Osteoblast (primary cell): ENCODE measurements at regions not wholly inside any gene's neighbourhood (a gene's known extent, or its start where the extent isn't known, plus 50 kb on each side); places are given as distances from the start of the nearest gene placed in this dataset.

Experiments
- DNase-seq: peaks from one replicate; pipeline ENCODE4 v3.0.0; 2011; ENCODE audit warnings: low spot score, mixed read lengths; ENCODE audit not compliant: insufficient read length; ENCODE audit errors: missing footprints
- H2AFZ ChIP-seq: 2 replicates; pipeline ENCODE4 v1.6.0; 2011; ENCODE audit warnings: mild to moderate bottlenecking, low read length
- H3K27ac ChIP-seq: 2 replicates; pipeline ENCODE4 v1.5.1; 2011; ENCODE audit warnings: mild to moderate bottlenecking, low read depth, low read length, moderate library complexity
- H3K27me3 ChIP-seq: 2 replicates; pipeline ENCODE4 v1.6.0; 2012; ENCODE audit warnings: mild to moderate bottlenecking, control low read depth, inconsistent platforms, low read length, moderate library complexity; ENCODE audit not compliant: insufficient read depth
- H3K36me3 ChIP-seq: 2 replicates; pipeline ENCODE4 v1.5.1; 2011; ENCODE audit warnings: mild to moderate bottlenecking, low read length, control low read depth, moderate library complexity; ENCODE audit not compliant: insufficient read depth
- H3K4me1 ChIP-seq: 2 replicates; pipeline ENCODE4 v1.5.1; 2011; ENCODE audit warnings: mild to moderate bottlenecking, low read length, control low read depth, moderate library complexity; ENCODE audit not compliant: insufficient read depth
- H3K4me2 ChIP-seq: 2 replicates; pipeline ENCODE4 v1.6.0; 2011; ENCODE audit warnings: mild to moderate bottlenecking, low read length; ENCODE audit not compliant: insufficient read depth
- H3K4me3 ChIP-seq: fragments of 200-600 bp; sonication (generic); 3 replicates; pipeline ENCODE4 v1.5.1; 2012; ENCODE audit warnings: mild to moderate bottlenecking, low read length, inconsistent platforms; ENCODE audit not compliant: insufficient read depth
- H3K79me2 ChIP-seq: 2 replicates; pipeline ENCODE4 v1.6.0; 2012; ENCODE audit warnings: mild to moderate bottlenecking, low read length, control low read depth, inconsistent platforms; ENCODE audit not compliant: insufficient read depth
- H3K9me3 ChIP-seq: 2 replicates; pipeline ENCODE4 v1.5.1; 2011; ENCODE audit warnings: low read depth, low read length, control low read depth
- H4K20me1 ChIP-seq: 2 replicates; pipeline ENCODE4 v1.6.0; 2012; ENCODE audit warnings: mild to moderate bottlenecking, low read length, control low read depth; ENCODE audit not compliant: insufficient read depth
- CTCF ChIP-seq: IDR thresholded peaks from 2 replicates; pipeline ENCODE4 v1.5.1; 2011; ENCODE audit warnings: mild to moderate bottlenecking, low read depth, low read length, moderate library complexity; ENCODE audit errors: extremely low read depth

DNA sequence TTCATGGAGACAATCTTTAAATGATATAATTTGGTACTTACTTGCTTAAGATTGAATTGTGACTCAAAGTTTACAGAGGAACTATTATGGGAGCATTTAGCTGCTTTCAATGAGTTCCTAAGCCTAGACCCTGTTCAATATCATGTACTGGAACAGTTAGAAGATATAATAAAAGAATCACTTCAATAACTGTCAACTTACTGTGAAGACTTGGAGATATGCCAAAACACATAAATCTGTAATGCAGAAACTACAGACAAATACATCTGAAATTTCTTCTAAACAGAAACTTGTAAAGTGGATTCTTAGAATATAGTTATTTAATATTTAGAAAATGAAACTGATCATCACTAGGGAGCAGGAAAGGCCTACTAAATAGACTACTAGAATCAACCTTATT is 259.3 kb downstream of the HLX start:
- Histone ChIP-seq H2AFZ (no peak overlapping the region), H3K9me3 (no peaks in the 10 kb centered on the region), H4K20me1 (no peaks in the 10 kb centered on the region), H3K79me2 (no peaks in the 10 kb centered on the region), H3K4me3 (no peak overlapping the region), H3K27me3 (no peaks in the 10 kb centered on the region), H3K27ac (no peak overlapping the region), H3K4me2 (no peak overlapping the region), H3K36me3 (no peaks in the 10 kb centered on the region), H3K4me1 (no peaks in the 10 kb centered on the region)
- DNase-seq: no peak
- no peak for TF ChIP-seq CTCF

DNA sequence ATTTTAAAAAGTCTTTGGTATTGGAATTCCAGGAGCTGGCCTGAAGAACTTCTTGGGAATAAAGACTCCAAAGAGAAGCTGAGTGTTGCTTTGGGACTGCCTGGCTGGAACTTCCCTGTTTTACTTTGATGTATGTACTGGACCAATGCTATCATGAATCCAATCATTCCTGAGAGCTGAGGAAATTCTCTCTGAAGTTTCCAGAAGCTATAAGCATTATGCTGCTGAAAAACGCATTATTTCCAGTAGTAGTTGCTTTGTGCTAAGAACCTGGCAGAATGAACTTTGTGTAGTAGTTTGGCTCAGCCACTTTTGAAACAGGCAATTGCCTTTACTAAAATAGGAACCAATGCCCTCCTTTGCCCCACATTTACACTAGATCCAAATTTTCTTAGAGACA is 260.7 kb downstream of the HLX start:
- no peaks in the 10 kb centered on the region for H3K79me2 ChIP-seq
- H3K9me3 ChIP-seq: no peaks in the 10 kb centered on the region
- no peak overlapping the region for H3K4me3 ChIP-seq
- H3K36me3 ChIP-seq: no peaks in the 10 kb centered on the region
- no peak overlapping the region for H3K27ac ChIP-seq
- no peak for DNase-seq
- H2AFZ ChIP-seq: no peak overlapping the region
- no peaks in the 10 kb centered on the region for H3K4me1 ChIP-seq
- no peaks in the 10 kb centered on the region for H4K20me1 ChIP-seq
- no peak overlapping the region for H3K4me2 ChIP-seq
- TF ChIP-seq CTCF: no peak
- no peaks in the 10 kb centered on the region for H3K27me3 ChIP-seq

DNA sequence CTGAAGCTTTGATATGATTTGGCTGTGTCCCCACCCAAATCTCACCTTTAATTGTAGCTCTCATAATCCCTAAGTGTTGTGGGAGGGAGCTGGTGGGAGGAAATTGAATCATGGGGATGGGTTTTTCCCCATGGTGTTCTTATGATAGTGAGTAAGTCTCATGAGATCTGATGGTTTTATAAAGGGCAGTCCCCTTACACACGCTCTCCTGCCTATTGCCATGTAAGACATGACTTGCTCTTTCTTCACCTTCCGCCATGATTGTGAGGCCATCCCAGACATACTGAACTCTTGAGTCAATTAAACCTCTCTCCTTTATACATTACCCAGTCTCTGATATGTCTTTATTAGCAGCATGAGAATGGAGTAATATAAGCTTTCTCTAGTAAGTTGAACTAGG is 261.9 kb downstream of the HLX start:
- H3K36me3 ChIP-seq: no peaks in the 10 kb centered on the region
- no peaks in the 10 kb centered on the region for H3K4me1 ChIP-seq
- H4K20me1 ChIP-seq: no peaks in the 10 kb centered on the region
- TF ChIP-seq CTCF: no peak
- no peak overlapping the region for H3K27ac ChIP-seq
- H3K9me3 ChIP-seq: no peaks in the 10 kb centered on the region
- no peak overlapping the region for H2AFZ ChIP-seq
- no peak overlapping the region for H3K4me3 ChIP-seq
- no peak overlapping the region for H3K4me2 ChIP-seq
- no peaks in the 10 kb centered on the region for H3K79me2 ChIP-seq
- DNase-seq: no peak
- no peaks in the 10 kb centered on the region for H3K27me3 ChIP-seq

GRCh38 chr1:221141606-221142285 is 262.5 kb downstream of the HLX start:
- H4K20me1 ChIP-seq: no peaks in the 10 kb centered on the region
- no peak overlapping the region for H2AFZ ChIP-seq
- no peaks in the 10 kb centered on the region for H3K9me3 ChIP-seq
- no peak overlapping the region for H3K4me2 ChIP-seq
- TF ChIP-seq CTCF: no peak
- no peaks in the 10 kb centered on the region for H3K79me2 ChIP-seq
- H3K4me3 ChIP-seq: no peak overlapping the region
- DNase-seq: no peak
- H3K27me3 ChIP-seq: no peaks in the 10 kb centered on the region
- H3K4me1 ChIP-seq: no peaks in the 10 kb centered on the region
- no peak overlapping the region for H3K27ac ChIP-seq
- no peaks in the 10 kb centered on the region for H3K36me3 ChIP-seq
